Heart left ventricle (tissue), 13 donors: ENCODE measurements at regions not wholly inside any gene's neighbourhood (a gene's known extent, or its start where the extent isn't known, plus 50 kb on each side); places are given as distances from the start of the nearest gene placed in this dataset.

Experiments used
- CTCF ChIP-seq, 12 donors: fragments of 200-600 bp; sonication (generic) in 4 of 12; IDR thresholded peaks; one replicate each; pipeline versions ENCODE4 v1.5.0 to v1.8.0; 2018 to 2022; ENCODE audit warnings: antibody characterized with exemption in 12 of 12, mild to moderate bottlenecking in 5 of 12
- POLR2A ChIP-seq, 2 donors: fragments of 450-650 bp; IDR thresholded peaks; one replicate each; pipeline ENCODE4 v1.6.1; 2017; ENCODE audit warnings: antibody characterized with exemption in 2 of 2, mild to moderate bottlenecking in 2 of 2, moderate library complexity in 2 of 2
- donor health status: ischemic (EF 13 %, LVEDD 7.1; RV severe dilation, severe dysfunction).
- donor health status: DM: no; HTN: yes; CAD: no.
- donor health status: DM: no; HTN: no; CAD: no.
- donor health status: ischemic (EF 25% LVEDD 6.9; RV normal size, moderate dysfunction).
- donor health status: ischemic (EF 25% LVEDD 5.7; RV mildly dilated, moderate dysfunction).
- donor health status: ischemic (EF 35%, LVEDD 5.7; RV mildly dilated, moderate dysfunction).
- donor health status: nonischemic (EF 11% LVEDD 7.7; RV severe dilation, severe dysfunction).
- donor health status: DM: yes; HTN: yes; CAD: no.
- donor health status: PGD.
- donor health status: ischemic (EF 29% LVEDD 5.4; RV normal size, mild dysfunction).
- donor health status: nonischemic (EF 23%, LVEDD 6.1; RV moderate dilation, normal function).

GRCh38 chr14:101202627-101203404 lies 299.3 kb upstream of the RTL1 start:
- no peak for TF ChIP-seq CTCF (IDR thresholded peaks at IDR 0.05)
- TF ChIP-seq POLR2A (IDR thresholded peaks at IDR 0.05), result no peak
